NT2/D1 (cell line): ENCODE measurements at regions not wholly inside any gene's neighbourhood (a gene's known extent, or its start where the extent isn't known, plus 50 kb on each side); places are given as distances from the start of the nearest gene placed in this dataset.

Source experiments
- SUZ12 ChIP-seq: IDR thresholded peaks from 2 replicates; pipeline ENCODE4 v1.6.1; 2011; ENCODE audit not compliant: insufficient read length, insufficient read depth; ENCODE audit errors: extremely low read depth
- YY1 ChIP-seq: IDR thresholded peaks from 2 replicates; pipeline ENCODE4 v1.6.1; 2011; ENCODE audit not compliant: insufficient read length, insufficient read depth
- ZNF274 ChIP-seq: IDR thresholded peaks from 2 replicates; pipeline ENCODE4 v1.6.1; 2011; ENCODE audit warnings: mild to moderate bottlenecking, low read depth, low read length

DNA sequence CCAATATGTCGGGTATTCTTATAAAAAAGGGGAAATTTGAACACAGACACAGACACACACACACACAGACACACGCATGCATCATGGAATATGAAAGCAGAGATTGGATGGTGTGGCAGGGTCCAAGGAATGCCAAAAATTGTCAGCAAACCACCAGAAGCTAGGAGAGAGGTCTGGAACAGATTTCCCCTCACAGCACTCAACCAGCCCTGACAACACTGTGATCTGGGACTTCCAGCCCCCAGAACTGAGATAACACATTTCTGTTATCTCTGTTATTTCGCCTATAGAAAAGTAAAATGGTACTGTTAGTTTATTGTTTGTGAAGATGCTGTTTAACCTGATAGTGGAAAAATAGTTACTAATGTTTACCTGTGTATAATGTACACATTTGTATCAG, 145.4 kb upstream of the ZBED5 start:
- TF ChIP-seq ZNF274 (no peak), SUZ12 (no peak), YY1 (no peak)
